HCT116 (cell line): ENCODE measurements at regions not wholly inside any gene's neighbourhood (a gene's known extent, or its start where the extent isn't known, plus 50 kb on each side); places are given as distances from the start of the nearest gene placed in this dataset.

Experiments
- ATAC-seq: fragments of 200-7000 bp; cut with Tn5 transposase; 2 replicates; pipeline ENCODE4 v1.9.1; 2020; ENCODE audit warnings: mild to moderate bottlenecking, moderate library complexity
- BruUV-seq: library from RNA; stranded (reverse); fragments of 400-500 nt; replicated peaks from 2 replicates; lab custom pipeline; 2021; lab: Mats Ljungman, UMichigan
- CTCF ChIA-PET: fragments of 300-600 bp; sonication (Branson Sonifier 250); formaldehyde crosslinking; loops from one replicate; lab custom pipeline; 2021; ENCODE audit warnings: antibody characterized with exemption; lab: Charles Lee
- POLR2A ChIA-PET: fragments of 300-600, 350-600 bp; sonication (Branson Sonifier 250); formaldehyde crosslinking; loops from one replicate; lab custom pipeline; 2021; ENCODE audit warnings: antibody characterized with exemption; lab: Charles Lee
- RAD21 ChIA-PET, 2 experiments: fragments of 300-600 bp; sonication (Branson Sonifier 250); formaldehyde crosslinking; loops; one replicate each; lab custom pipeline; 2023; ENCODE audit warnings: low total read pairs in 2 of 2; ENCODE audit not compliant: uncharacterized antibody in 2 of 2, unreplicated experiment in 2 of 2, low non-redundant PET in 1 of 2; lab: Charles Lee
- DNase-seq: peaks from one replicate; pipeline ENCODE4 v3.0.0-alpha.2; 2010; ENCODE audit warnings: low read depth, low spot score
- H2AFZ ChIP-seq: fragments of 200-600 bp; shearing (Covaris generic), sonication (generic); 2 replicates; pipeline ENCODE4 v1.6.1; 2017; ENCODE audit warnings: low read depth, mixed run types, mixed read lengths, antibody characterized with exemption, low read length; ENCODE audit not compliant: poor library complexity, severe bottlenecking
- H3K27ac ChIP-seq: 2 replicates; pipeline ENCODE4 v1.5.1; 2012; ENCODE audit warnings: low read depth, low read length
- H3K27me3 ChIP-seq: fragments of 200-600 bp; sonication (generic); 2 replicates; pipeline ENCODE4 v1.6.1; 2016; ENCODE audit warnings: mixed run types, low read length, mixed read lengths; ENCODE audit not compliant: insufficient read depth
- H3K36me3 ChIP-seq, 2 experiments: fragments of 200-500 bp in 1 of 2; fragments of 200-600 bp in 1 of 2; sonication (Bioruptor generic) in 1 of 2; sonication (generic) in 1 of 2; 2 replicates each; pipeline versions ENCODE4 v1.5.1 to v1.6.1; 2014 to 2016; ENCODE audit warnings: low read length in 2 of 2, inconsistent platforms in 1 of 2, mixed read lengths in 1 of 2, mixed run types in 1 of 2; ENCODE audit not compliant: insufficient read depth in 2 of 2, control insufficient read depth in 1 of 2
- H3K4me1 ChIP-seq, 2 experiments: fragments of 200-600 bp in 1 of 2; sonication (generic) in 1 of 2; 2 replicates each; pipeline versions ENCODE4 v1.5.1 to v1.6.1; 2012 to 2017; ENCODE audit warnings: low read length in 2 of 2, inconsistent platforms in 1 of 2, mild to moderate bottlenecking in 1 of 2, mixed read lengths in 1 of 2, mixed run types in 1 of 2, moderate library complexity in 1 of 2; ENCODE audit not compliant: insufficient read depth in 2 of 2, control insufficient read depth in 1 of 2
- H3K4me2 ChIP-seq: fragments of 200-600 bp; sonication (generic); 2 replicates; pipeline ENCODE4 v1.6.1; 2017; ENCODE audit warnings: mixed run types, low read length, mixed read lengths
- H3K4me3 ChIP-seq, 2 experiments: fragments of 200-600 bp in 1 of 2; sonication (generic) in 1 of 2; replicated peaks in 1 of 2; 2 replicates each; pipeline ENCODE4 v1.5.1; 2011 to 2016; ENCODE audit warnings: low read length in 2 of 2, control low read depth in 1 of 2, low read depth in 1 of 2, mild to moderate bottlenecking in 1 of 2, mixed read lengths in 1 of 2, mixed run types in 1 of 2
- H3K79me2 ChIP-seq: fragments of 200-600 bp; sonication (generic); 2 replicates; pipeline ENCODE4 v1.6.1; 2017; ENCODE audit warnings: mild to moderate bottlenecking, mixed run types, low read length, moderate library complexity, mixed read lengths; ENCODE audit not compliant: insufficient read depth
- H3K9ac ChIP-seq: fragments of 200-600 bp; sonication (generic); 2 replicates; pipeline ENCODE4 v1.6.1; 2016; ENCODE audit warnings: low read length, mixed read lengths
- H3K9me2 ChIP-seq: fragments of 200-600 bp; sonication (generic), shearing (Covaris generic); 2 replicates; pipeline ENCODE4 v1.6.1; 2017; ENCODE audit warnings: mixed run types, mild to moderate bottlenecking, moderate library complexity; ENCODE audit not compliant: insufficient read depth
- H3K9me3 ChIP-seq, 2 experiments: fragments of 200-500 bp in 1 of 2; fragments of 200-600 bp in 1 of 2; sonication (Bioruptor generic) in 1 of 2; sonication (generic) in 1 of 2; 2 replicates each; pipeline ENCODE4 v1.6.1; 2014 to 2017; ENCODE audit warnings: low read length in 2 of 2, mixed read lengths in 2 of 2, inconsistent platforms in 1 of 2, low read depth in 1 of 2, mild to moderate bottlenecking in 1 of 2, mixed run types in 1 of 2, moderate library complexity in 1 of 2; ENCODE audit not compliant: control insufficient read depth in 1 of 2, insufficient read depth in 1 of 2
- H4K20me1 ChIP-seq: fragments of 200-600 bp; sonication (generic), shearing (Covaris generic); 2 replicates; pipeline ENCODE4 v1.6.1; 2017; ENCODE audit warnings: mixed run types, mild to moderate bottlenecking, moderate library complexity; ENCODE audit not compliant: insufficient read depth
- CBX3 ChIP-seq: IDR thresholded peaks from 2 replicates; pipeline ENCODE4 v1.6.1; 2012; ENCODE audit warnings: low read depth
- CEBPB ChIP-seq: IDR thresholded peaks from 2 replicates; pipeline ENCODE4 v1.6.1; 2012; ENCODE audit warnings: low read depth
- ELF1 ChIP-seq: IDR thresholded peaks from 2 replicates; pipeline ENCODE4 v1.6.1; 2012; ENCODE audit warnings: low read depth, borderline replicate concordance
- EZH2 ChIP-seq: fragments of 200-600 bp; sonication (generic); IDR thresholded peaks from 2 replicates; pipeline ENCODE4 v1.6.1; 2017; ENCODE audit warnings: antibody characterized with exemption, mixed run types
- EZH2phosphoT487 ChIP-seq: fragments of 200-600 bp; IDR thresholded peaks from 2 replicates; pipeline ENCODE4 v1.6.1; 2018; ENCODE audit warnings: antibody characterized with exemption, borderline replicate concordance
- POLR2A ChIP-seq: IDR thresholded peaks from 2 replicates; pipeline ENCODE4 v1.7.0; 2011; ENCODE audit warnings: borderline replicate concordance; ENCODE audit not compliant: insufficient read depth, insufficient read length; ENCODE audit errors: extremely low read depth
- RAD21 ChIP-seq: IDR thresholded peaks from 2 replicates; pipeline ENCODE4 v1.6.1; 2012; ENCODE audit warnings: low read depth, mild to moderate bottlenecking
- SRF ChIP-seq: IDR thresholded peaks from 2 replicates; pipeline ENCODE4 v1.6.1; 2012; ENCODE audit warnings: low read depth
- ZNF274 ChIP-seq: fragments of 200-500 bp; sonication (Bioruptor generic); IDR thresholded peaks from 2 replicates; pipeline ENCODE4 v1.6.1; 2014; ENCODE audit warnings: mild to moderate bottlenecking, low read depth, low read length, inconsistent platforms
- intact Hi-C: fragments of 100-400 bp; cut with micrococcal nuclease; formaldehyde crosslinking; loops from 2 replicates; pipeline ENCODE4 v1.10.0; 2022
- TF ChIP-seq, protein P1 (sequence below), 3 experiments: fragments of 200-600 bp in 1 of 3; sonication (generic) in 1 of 3; IDR thresholded peaks in 2 of 3; conservative IDR thresholded peaks in 1 of 3; 2 replicates each; pipeline ENCODE4 v1.5.1; 2012 to 2017; ENCODE audit warnings: low read depth in 2 of 3, low read length in 2 of 3, antibody characterized with exemption in 1 of 3, borderline replicate concordance in 1 of 3, control low read depth in 1 of 3, mild to moderate bottlenecking in 1 of 3, mixed read lengths in 1 of 3, mixed run types in 1 of 3, moderate library complexity in 1 of 3; ENCODE audit not compliant: insufficient read depth in 1 of 3
- TF ChIP-seq, protein P2 (sequence below): IDR thresholded peaks from 2 replicates; pipeline ENCODE4 v1.6.1; 2011; ENCODE audit warnings: mild to moderate bottlenecking, low read length, moderate library complexity; ENCODE audit not compliant: insufficient replicate concordance; ENCODE audit errors: extremely low read depth
- TF ChIP-seq, protein P3 (sequence below): IDR thresholded peaks from 2 replicates; pipeline ENCODE4 v1.6.1; 2012; ENCODE audit warnings: low read depth
- TF ChIP-seq, protein P4 (sequence below): IDR thresholded peaks from 2 replicates; pipeline ENCODE4 v1.6.1; 2012
- TF ChIP-seq, protein P5 (sequence below): IDR thresholded peaks from 2 replicates; pipeline ENCODE4 v1.6.1; 2012

DNA sequence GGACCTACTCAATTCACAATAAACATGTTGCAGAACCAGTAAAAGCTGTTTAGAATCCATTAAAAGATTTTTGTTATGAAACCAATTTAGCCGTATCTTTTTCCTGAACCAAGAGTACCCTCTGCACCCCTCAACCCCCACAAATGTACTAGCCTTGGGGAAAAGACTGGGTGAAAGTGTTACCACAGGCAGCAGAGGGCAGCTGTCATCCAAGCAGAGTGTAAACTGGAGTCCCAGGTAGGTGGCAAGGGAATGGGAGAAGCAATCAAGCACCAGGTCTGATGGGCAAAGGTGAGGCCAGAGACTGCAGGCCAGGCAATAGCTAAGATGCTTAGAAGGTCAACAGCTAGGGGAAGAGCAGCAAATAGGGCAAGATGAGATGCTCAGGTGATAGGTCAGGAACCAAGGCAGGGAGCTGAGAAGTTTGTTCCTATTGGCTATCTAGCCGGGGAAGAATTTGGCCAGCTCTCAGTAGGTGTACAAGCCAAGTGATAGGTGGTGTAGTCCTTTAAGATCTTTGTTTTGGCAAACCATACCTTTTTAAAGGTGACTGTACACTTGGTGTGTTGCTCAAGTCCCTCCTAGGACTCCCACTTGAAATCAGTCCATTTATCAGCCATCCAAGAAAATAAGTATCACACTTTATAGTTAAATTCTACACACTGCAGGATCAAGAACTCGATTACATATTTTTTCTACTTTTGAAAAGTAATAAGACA, 77.8 kb upstream of the CCDC112 start:
- H3K79me2 ChIP-seq = no peaks in the 10 kb centered on the region
- ChIA-PET POLR2A (no interaction called here), RAD21 (interaction anchor here (1.0 to 1.3 kb wide), 2 partner anchors 200 kb away, joined by 3 to 4 read pairs; no protein-coding TSS in a partner anchor), CTCF (interaction anchor here (1.5 to 5.9 kb wide), 2 partner anchors 64 to 201 kb away, joined by 3 to 45 read pairs; no protein-coding TSS in a partner anchor)
- no peak overlapping the region for H2AFZ ChIP-seq
- H3K9ac ChIP-seq = no peak overlapping the region
- intact Hi-C loops = loop anchor here (10.0 kb wide), 1 partner anchor 461 kb away; no protein-coding TSS in a partner anchor
- ATAC-seq = peak; percentile 58
- BruUV-seq = no TSS peak
- TF ChIP-seq ELF1 = no peak
- TF ChIP-seq, protein P1, sequence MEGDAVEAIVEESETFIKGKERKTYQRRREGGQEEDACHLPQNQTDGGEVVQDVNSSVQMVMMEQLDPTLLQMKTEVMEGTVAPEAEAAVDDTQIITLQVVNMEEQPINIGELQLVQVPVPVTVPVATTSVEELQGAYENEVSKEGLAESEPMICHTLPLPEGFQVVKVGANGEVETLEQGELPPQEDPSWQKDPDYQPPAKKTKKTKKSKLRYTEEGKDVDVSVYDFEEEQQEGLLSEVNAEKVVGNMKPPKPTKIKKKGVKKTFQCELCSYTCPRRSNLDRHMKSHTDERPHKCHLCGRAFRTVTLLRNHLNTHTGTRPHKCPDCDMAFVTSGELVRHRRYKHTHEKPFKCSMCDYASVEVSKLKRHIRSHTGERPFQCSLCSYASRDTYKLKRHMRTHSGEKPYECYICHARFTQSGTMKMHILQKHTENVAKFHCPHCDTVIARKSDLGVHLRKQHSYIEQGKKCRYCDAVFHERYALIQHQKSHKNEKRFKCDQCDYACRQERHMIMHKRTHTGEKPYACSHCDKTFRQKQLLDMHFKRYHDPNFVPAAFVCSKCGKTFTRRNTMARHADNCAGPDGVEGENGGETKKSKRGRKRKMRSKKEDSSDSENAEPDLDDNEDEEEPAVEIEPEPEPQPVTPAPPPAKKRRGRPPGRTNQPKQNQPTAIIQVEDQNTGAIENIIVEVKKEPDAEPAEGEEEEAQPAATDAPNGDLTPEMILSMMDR (IDR thresholded peaks at IDR 0.05 in 2 of 3, conservative IDR thresholded peaks at IDR 0.05 in 1 of 3; ENCODE audit: borderline replicate concordance in 1 of 3, insufficient read depth in 1 of 3, low read depth in 2 of 3, low read length in 2 of 3) = peak; percentile 33 to 52 (median 46); a peak in 4 of 6 replicates
- TF ChIP-seq, protein P2, sequence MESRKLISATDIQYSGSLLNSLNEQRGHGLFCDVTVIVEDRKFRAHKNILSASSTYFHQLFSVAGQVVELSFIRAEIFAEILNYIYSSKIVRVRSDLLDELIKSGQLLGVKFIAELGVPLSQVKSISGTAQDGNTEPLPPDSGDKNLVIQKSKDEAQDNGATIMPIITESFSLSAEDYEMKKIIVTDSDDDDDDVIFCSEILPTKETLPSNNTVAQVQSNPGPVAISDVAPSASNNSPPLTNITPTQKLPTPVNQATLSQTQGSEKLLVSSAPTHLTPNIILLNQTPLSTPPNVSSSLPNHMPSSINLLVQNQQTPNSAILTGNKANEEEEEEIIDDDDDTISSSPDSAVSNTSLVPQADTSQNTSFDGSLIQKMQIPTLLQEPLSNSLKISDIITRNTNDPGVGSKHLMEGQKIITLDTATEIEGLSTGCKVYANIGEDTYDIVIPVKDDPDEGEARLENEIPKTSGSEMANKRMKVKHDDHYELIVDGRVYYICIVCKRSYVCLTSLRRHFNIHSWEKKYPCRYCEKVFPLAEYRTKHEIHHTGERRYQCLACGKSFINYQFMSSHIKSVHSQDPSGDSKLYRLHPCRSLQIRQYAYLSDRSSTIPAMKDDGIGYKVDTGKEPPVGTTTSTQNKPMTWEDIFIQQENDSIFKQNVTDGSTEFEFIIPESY = no peak
- TF ChIP-seq, protein P3, sequence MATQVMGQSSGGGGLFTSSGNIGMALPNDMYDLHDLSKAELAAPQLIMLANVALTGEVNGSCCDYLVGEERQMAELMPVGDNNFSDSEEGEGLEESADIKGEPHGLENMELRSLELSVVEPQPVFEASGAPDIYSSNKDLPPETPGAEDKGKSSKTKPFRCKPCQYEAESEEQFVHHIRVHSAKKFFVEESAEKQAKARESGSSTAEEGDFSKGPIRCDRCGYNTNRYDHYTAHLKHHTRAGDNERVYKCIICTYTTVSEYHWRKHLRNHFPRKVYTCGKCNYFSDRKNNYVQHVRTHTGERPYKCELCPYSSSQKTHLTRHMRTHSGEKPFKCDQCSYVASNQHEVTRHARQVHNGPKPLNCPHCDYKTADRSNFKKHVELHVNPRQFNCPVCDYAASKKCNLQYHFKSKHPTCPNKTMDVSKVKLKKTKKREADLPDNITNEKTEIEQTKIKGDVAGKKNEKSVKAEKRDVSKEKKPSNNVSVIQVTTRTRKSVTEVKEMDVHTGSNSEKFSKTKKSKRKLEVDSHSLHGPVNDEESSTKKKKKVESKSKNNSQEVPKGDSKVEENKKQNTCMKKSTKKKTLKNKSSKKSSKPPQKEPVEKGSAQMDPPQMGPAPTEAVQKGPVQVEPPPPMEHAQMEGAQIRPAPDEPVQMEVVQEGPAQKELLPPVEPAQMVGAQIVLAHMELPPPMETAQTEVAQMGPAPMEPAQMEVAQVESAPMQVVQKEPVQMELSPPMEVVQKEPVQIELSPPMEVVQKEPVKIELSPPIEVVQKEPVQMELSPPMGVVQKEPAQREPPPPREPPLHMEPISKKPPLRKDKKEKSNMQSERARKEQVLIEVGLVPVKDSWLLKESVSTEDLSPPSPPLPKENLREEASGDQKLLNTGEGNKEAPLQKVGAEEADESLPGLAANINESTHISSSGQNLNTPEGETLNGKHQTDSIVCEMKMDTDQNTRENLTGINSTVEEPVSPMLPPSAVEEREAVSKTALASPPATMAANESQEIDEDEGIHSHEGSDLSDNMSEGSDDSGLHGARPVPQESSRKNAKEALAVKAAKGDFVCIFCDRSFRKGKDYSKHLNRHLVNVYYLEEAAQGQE = no peak
- TF ChIP-seq EZH2phosphoT487 = no peak
- TF ChIP-seq SRF = no peak
- TF ChIP-seq CEBPB = no peak
- no peak for TF ChIP-seq POLR2A
- TF ChIP-seq EZH2 = no peak
- no peak for TF ChIP-seq ZNF274
- TF ChIP-seq CBX3 = 0 out of 2 replicates have a peak, but pooled peaks have one; percentile 8
- TF ChIP-seq, protein P4, sequence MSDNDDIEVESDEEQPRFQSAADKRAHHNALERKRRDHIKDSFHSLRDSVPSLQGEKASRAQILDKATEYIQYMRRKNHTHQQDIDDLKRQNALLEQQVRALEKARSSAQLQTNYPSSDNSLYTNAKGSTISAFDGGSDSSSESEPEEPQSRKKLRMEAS = no peak
- peak; percentile 78 for TF ChIP-seq RAD21
- TF ChIP-seq, protein P5, sequence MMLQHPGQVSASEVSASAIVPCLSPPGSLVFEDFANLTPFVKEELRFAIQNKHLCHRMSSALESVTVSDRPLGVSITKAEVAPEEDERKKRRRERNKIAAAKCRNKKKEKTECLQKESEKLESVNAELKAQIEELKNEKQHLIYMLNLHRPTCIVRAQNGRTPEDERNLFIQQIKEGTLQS = no peak
- no peaks in the 10 kb centered on the region for H3K27me3 ChIP-seq
- no peak overlapping the region for H3K27ac ChIP-seq
- no peak overlapping the region for H3K4me3 ChIP-seq
- H3K4me1 ChIP-seq = peaks cover 15 to 41% of the 10 kb centered on the region in 2 experiments
- no peaks in the 10 kb centered on the region for H3K9me2 ChIP-seq
- H3K9me3 ChIP-seq = no peaks in the 10 kb centered on the region
- DNase-seq = no peak
- no peaks in the 10 kb centered on the region for H4K20me1 ChIP-seq
- H3K36me3 ChIP-seq = no peaks in the 10 kb centered on the region
- H3K4me2 ChIP-seq = no peak overlapping the region
